H1 (cell line): ENCODE measurements at regions not wholly inside any gene's neighbourhood (a gene's known extent, or its start where the extent isn't known, plus 50 kb on each side); places are given as distances from the start of the nearest gene placed in this dataset.

ENCODE experiments used
- CTCF ChIA-PET: fragments of 300-600 bp; sonication (Branson Sonifier 250); formaldehyde crosslinking; loops from one replicate; lab custom pipeline; 2021; ENCODE audit not compliant: partially characterized antibody; lab: Charles Lee
- POLR2A ChIA-PET: fragments of 300-600 bp; sonication (Branson Sonifier 250); formaldehyde crosslinking; loops from one replicate; lab custom pipeline; 2021; ENCODE audit warnings: inconsistent platforms; ENCODE audit not compliant: partially characterized antibody; lab: Charles Lee
- DNase-seq, 2 experiments: peaks; one replicate each; pipeline versions ENCODE4 v3.0.0 to v3.0.0-alpha.2; 2010 to 2022; ENCODE audit warnings: low spot score in 2 of 2, low read depth in 1 of 2, mixed read lengths in 1 of 2
- FAIRE-seq: peaks from 2 replicates; lab custom pipeline; 2011; peaks lifted over from hg19 to GRCh38; lab: Jason Lieb, UNC
- H2AFZ ChIP-seq: 2 replicates; pipeline ENCODE4 v1.8.1; 2012; ENCODE audit warnings: low read length, inconsistent platforms
- H2AK5ac ChIP-seq: 2 replicates; pipeline ENCODE4 v1.6.1; 2013; ENCODE audit warnings: low read depth, low read length
- H2BK120ac ChIP-seq: replicated peaks from 2 replicates; pipeline ENCODE3; 2013; ENCODE audit warnings: low read depth, low read length, inconsistent platforms
- H2BK12ac ChIP-seq: 2 replicates; pipeline ENCODE4 v1.6.1; 2013; ENCODE audit warnings: low read depth, low read length
- H2BK15ac ChIP-seq: 2 replicates; pipeline ENCODE4 v1.6.1; 2013; ENCODE audit warnings: low read length
- H2BK20ac ChIP-seq: 2 replicates; pipeline ENCODE4 v1.6.1; 2013; ENCODE audit warnings: low read length
- H2BK5ac ChIP-seq: 2 replicates; pipeline ENCODE4 v1.6.1; 2013; ENCODE audit warnings: low read depth, low read length
- H3K14ac ChIP-seq: 2 replicates; pipeline ENCODE4 v1.6.1; 2013; ENCODE audit warnings: inconsistent platforms; ENCODE audit not compliant: insufficient read length
- H3K18ac ChIP-seq: 2 replicates; pipeline ENCODE4 v1.6.1; 2013; ENCODE audit warnings: low read length; ENCODE audit errors: extremely low read depth
- H3K23ac ChIP-seq: 2 replicates; pipeline ENCODE4 v1.6.1; 2013; ENCODE audit warnings: inconsistent platforms; ENCODE audit not compliant: insufficient read length
- H3K23me2 ChIP-seq: 2 replicates; pipeline ENCODE4 v1.6.1; 2013; ENCODE audit warnings: low read depth, low read length
- H3K27ac ChIP-seq: 2 replicates; pipeline ENCODE4 v1.6.1; 2011; ENCODE audit warnings: low read depth, low read length, inconsistent platforms
- H3K27me3 ChIP-seq, 4 experiments: replicated peaks in 1 of 4; 1 replicate in 1 of 4; 2 replicates in 3 of 4; pipeline versions ENCODE4 v1.6.1 to v1.8.1; 2011 to 2013; ENCODE audit warnings: low read length in 3 of 4, mild to moderate bottlenecking in 3 of 4, inconsistent platforms in 2 of 4, mixed read lengths in 2 of 4, moderate library complexity in 1 of 4; ENCODE audit not compliant: control insufficient read depth in 3 of 4, insufficient read depth in 3 of 4; ENCODE audit errors: extremely low read depth in 1 of 4
- H3K36me3 ChIP-seq, 4 experiments: 2 replicates each; pipeline versions ENCODE4 v1.6.1 to v1.8.1; 2011 to 2013; ENCODE audit warnings: mild to moderate bottlenecking in 4 of 4, low read length in 3 of 4, moderate library complexity in 2 of 4, control low read depth in 1 of 4, inconsistent platforms in 1 of 4; ENCODE audit not compliant: insufficient read depth in 4 of 4, control insufficient read depth in 2 of 4
- H3K4ac ChIP-seq: replicated peaks from 2 replicates; pipeline ENCODE3; 2013; ENCODE audit warnings: low read length, low read depth, mixed read lengths, inconsistent platforms; ENCODE audit not compliant: insufficient read length
- H3K4me1 ChIP-seq, 4 experiments: replicated peaks in 1 of 4; 1 replicate in 1 of 4; 2 replicates in 3 of 4; pipeline versions ENCODE4 v1.6.1 to v1.8.1; 2011 to 2013; ENCODE audit warnings: low read length in 3 of 4, inconsistent platforms in 2 of 4, mixed read lengths in 1 of 4; ENCODE audit not compliant: insufficient read depth in 4 of 4, control insufficient read depth in 3 of 4
- H3K4me2 ChIP-seq, 2 experiments: 2 replicates each; pipeline versions ENCODE4 v1.6.1 to v1.8.1; 2011 to 2013; ENCODE audit warnings: low read depth in 2 of 2, low read length in 2 of 2, control low read depth in 1 of 2, inconsistent platforms in 1 of 2, mild to moderate bottlenecking in 1 of 2; ENCODE audit not compliant: insufficient read depth in 1 of 2
- H3K4me3 ChIP-seq, 4 experiments: fragments of 200-600, 300-600 bp in 1 of 4; sonication (generic), shearing (Covaris generic), sonication (Bioruptor Twin) in 1 of 4; 2 replicates each; pipeline versions ENCODE4 v1.5.1 to v1.8.1; 2011 to 2016; ENCODE audit warnings: low read length in 4 of 4, low read depth in 3 of 4, control low read depth in 2 of 4, inconsistent platforms in 2 of 4, mild to moderate bottlenecking in 2 of 4, mixed read lengths in 1 of 4, moderate library complexity in 1 of 4; ENCODE audit not compliant: insufficient read depth in 2 of 4; ENCODE audit errors: extremely low read depth in 1 of 4
- H3K56ac ChIP-seq: replicated peaks from 2 replicates; pipeline ENCODE3; 2013; ENCODE audit warnings: low read depth, mild to moderate bottlenecking, mixed read lengths, low read length, inconsistent platforms; ENCODE audit not compliant: insufficient read length
- H3K79me1 ChIP-seq: 2 replicates; pipeline ENCODE4 v1.6.1; 2013; ENCODE audit warnings: low read depth, low read length, control low read depth
- H3K79me2 ChIP-seq, 2 experiments: 2 replicates each; pipeline versions ENCODE4 v1.6.1 to v1.8.1; 2012 to 2013; ENCODE audit warnings: low read length in 2 of 2, mild to moderate bottlenecking in 2 of 2, inconsistent platforms in 1 of 2; ENCODE audit not compliant: insufficient read depth in 2 of 2, control insufficient read depth in 1 of 2
- H3K9ac ChIP-seq, 4 experiments: replicated peaks in 1 of 4; 1 replicate in 1 of 4; 2 replicates in 3 of 4; pipeline versions ENCODE4 v1.6.1 to v1.8.1; 2011 to 2013; ENCODE audit warnings: low read depth in 3 of 4, low read length in 3 of 4, control low read depth in 2 of 4, mild to moderate bottlenecking in 2 of 4, moderate library complexity in 2 of 4, inconsistent platforms in 1 of 4; ENCODE audit errors: extremely low read depth in 1 of 4
- H3K9me3 ChIP-seq, 2 experiments: 2 replicates each; pipeline versions ENCODE4 v1.6.1 to v1.8.1; 2012 to 2013; ENCODE audit warnings: mild to moderate bottlenecking in 2 of 2, moderate library complexity in 2 of 2, control low read depth in 1 of 2, inconsistent platforms in 1 of 2, low read depth in 1 of 2, low read length in 1 of 2, mixed read lengths in 1 of 2; ENCODE audit not compliant: insufficient read depth in 2 of 2
- H4K20me1 ChIP-seq, 2 experiments: replicated peaks in 1 of 2; 2 replicates each; pipeline versions ENCODE3 to v1.8.1; 2011 to 2013; ENCODE audit warnings: inconsistent platforms in 2 of 2, low read length in 2 of 2, mild to moderate bottlenecking in 1 of 2; ENCODE audit not compliant: insufficient read depth in 2 of 2, control insufficient read depth in 1 of 2
- H4K5ac ChIP-seq: 2 replicates; pipeline ENCODE4 v1.6.1; 2013; ENCODE audit warnings: low read length, low read depth, mixed read lengths, inconsistent platforms; ENCODE audit not compliant: insufficient read length
- H4K8ac ChIP-seq: 2 replicates; pipeline ENCODE4 v1.8.0; 2013; ENCODE audit warnings: mild to moderate bottlenecking, moderate library complexity, low read length, inconsistent platforms; ENCODE audit not compliant: insufficient read depth; ENCODE audit errors: extremely low read depth
- H4K91ac ChIP-seq: replicated peaks from 2 replicates; pipeline ENCODE3; 2013; ENCODE audit warnings: low read length, mixed read lengths, inconsistent platforms; ENCODE audit not compliant: insufficient read length
- BCL11A ChIP-seq, 2 experiments: IDR thresholded peaks; one replicate each; pipeline ENCODE4 v1.6.1; 2011; ENCODE audit warnings: low read depth in 2 of 2, low read length in 2 of 2, mild to moderate bottlenecking in 2 of 2
- JUND ChIP-seq: IDR thresholded peaks from 2 replicates; pipeline ENCODE4 v1.6.1; 2011; ENCODE audit warnings: mild to moderate bottlenecking, improper control_type of control experiment, low read length
- RAD21 ChIP-seq, 2 experiments: IDR thresholded peaks in 1 of 2; conservative IDR thresholded peaks in 1 of 2; 2 replicates each; pipeline ENCODE4 v1.6.1; 2011; ENCODE audit warnings: low read depth in 2 of 2, low read length in 2 of 2, improper control_type of control experiment in 1 of 2, inconsistent platforms in 1 of 2, mild to moderate bottlenecking in 1 of 2, moderate library complexity in 1 of 2
- RBBP5 ChIP-seq: IDR thresholded peaks from 2 replicates; pipeline ENCODE4 v1.7.1; 2012; ENCODE audit warnings: low read depth, mild to moderate bottlenecking, inconsistent platforms, low read length, moderate library complexity, borderline replicate concordance
- WGBS, 2 experiments: shearing (Covaris generic) in 1 of 2; methylation state at CpG; one replicate each; pipeline versions ENCODE4 v1.1.6 to v1.1.7; 2013 to 2015; ENCODE audit warnings: low lambda C conversion rate in 2 of 2, mixed read lengths in 2 of 2, inconsistent platforms in 1 of 2, low coverage in 1 of 2, missing lambda C conversion rate in 1 of 2; ENCODE audit not compliant: insufficient replicate concordance in 2 of 2, insufficient coverage in 1 of 2, insufficient read length in 1 of 2; ENCODE audit errors: extremely low coverage in 1 of 2, missing lambda C conversion rate in 1 of 2; 5-methylcytosine and 5-hydroxymethylcytosine counted together
- TF ChIP-seq, protein P1 (sequence below): IDR thresholded peaks from 2 replicates; pipeline ENCODE4 v1.6.1; 2012; ENCODE audit warnings: low read length, inconsistent platforms

DNA sequence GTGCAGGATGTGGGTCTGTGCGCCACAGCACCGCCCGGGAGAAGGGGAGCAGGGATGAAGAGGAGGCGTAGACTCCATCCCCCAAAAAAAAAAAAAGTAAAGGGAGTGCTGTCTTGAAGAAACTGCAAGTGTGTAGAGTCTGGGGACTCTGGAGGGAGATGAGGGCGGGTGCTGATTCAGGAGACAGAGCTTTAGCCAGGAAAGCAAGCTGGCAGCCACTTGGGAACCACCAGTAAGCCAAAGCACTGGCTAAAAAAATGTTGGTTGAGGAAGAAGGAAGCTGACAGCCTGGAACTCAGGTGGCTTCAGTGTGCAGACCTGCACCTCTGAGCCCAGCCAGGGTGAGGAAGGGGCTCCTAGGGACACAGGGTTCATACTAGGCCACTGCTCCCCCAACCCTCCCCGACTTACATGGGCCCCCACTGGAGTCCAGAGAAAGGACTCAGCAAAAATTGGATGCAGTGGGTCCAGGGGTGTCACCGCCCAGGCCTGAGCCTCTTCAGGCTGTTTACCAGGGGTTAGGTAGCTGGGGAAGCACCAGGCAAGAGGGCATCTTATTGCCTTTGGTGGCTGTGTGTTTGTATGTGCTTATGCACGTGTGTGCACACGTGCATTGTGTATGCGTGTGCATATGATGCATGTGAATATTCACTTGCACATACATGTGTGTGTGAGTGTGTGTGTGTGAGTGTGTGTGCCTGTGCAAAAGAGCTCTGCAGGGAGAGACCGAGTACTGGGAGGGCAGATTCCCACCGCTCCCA, 153.5 kb upstream of the MLN start:
- WGBS, 2 experiments, result 93% methylated on average over 8 of the region's 12 CpGs; no CpG with 5 or more reads in 1 of the 2 experiments
- H2AFZ ChIP-seq, result no peak overlapping the region
- FAIRE-seq, result no peak

More for the DNA sequence above, 153.5 kb upstream of the MLN start:
- Histone ChIP-seq H3K4me1 (peaks cover 8 to 12% (median 10%) of the 10 kb centered on the region in 4 experiments), H3K79me2 (no peaks in the 10 kb centered on the region), H2BK12ac (peak overlapping the region; percentile 81; the same call in 1 of the 2 replicates), H3K14ac (no peak overlapping the region), H2BK20ac (no peak overlapping the region; the same call in 1 of the 2 replicates), H4K91ac (no peak overlapping the region), H3K23ac (no peak overlapping the region), H2BK5ac (peak overlapping the region; percentile 71; the same call in 1 of the 2 replicates), H4K20me1 (no peaks in the 10 kb centered on the region), H3K4ac (no peak overlapping the region), H4K5ac (no peak overlapping the region), H3K4me2 (no peak overlapping the region), H3K27ac (no peak overlapping the region), H2BK15ac (0 out of 2 replicates have a peak overlapping the region, but pooled peaks have one; percentile 92), H3K23me2 (peaks cover 3% of the 10 kb centered on the region; the same call in 1 of the 2 replicates), H2BK120ac (no peak overlapping the region), H3K56ac (no peak overlapping the region), H3K18ac (no peak overlapping the region; the same call in none of the 2 replicates), H3K36me3 (no peaks in the 10 kb centered on the region), H2AK5ac (peak overlapping the region; percentile 85; the same call in 1 of the 2 replicates), H3K79me1 (no peaks in the 10 kb centered on the region), H4K8ac (no peak overlapping the region), H3K4me3 (no peak overlapping the region), H3K9me3 (no peaks in the 10 kb centered on the region), H3K9ac (no peak overlapping the region; a peak in 1 of 7 replicates), H3K27me3 (no peaks in the 10 kb centered on the region; a peak in 1 of 7 replicates)
- POLR2A ChIA-PET, result no interaction called here
- CTCF ChIA-PET, result interaction anchor here (0.6 to 15.0 kb wide), 30 partner anchors 9 to 272 kb away, joined by 3 to 234 read pairs (median 6); no protein-coding TSS in a partner anchor
- TF ChIP-seq, protein P1, sequence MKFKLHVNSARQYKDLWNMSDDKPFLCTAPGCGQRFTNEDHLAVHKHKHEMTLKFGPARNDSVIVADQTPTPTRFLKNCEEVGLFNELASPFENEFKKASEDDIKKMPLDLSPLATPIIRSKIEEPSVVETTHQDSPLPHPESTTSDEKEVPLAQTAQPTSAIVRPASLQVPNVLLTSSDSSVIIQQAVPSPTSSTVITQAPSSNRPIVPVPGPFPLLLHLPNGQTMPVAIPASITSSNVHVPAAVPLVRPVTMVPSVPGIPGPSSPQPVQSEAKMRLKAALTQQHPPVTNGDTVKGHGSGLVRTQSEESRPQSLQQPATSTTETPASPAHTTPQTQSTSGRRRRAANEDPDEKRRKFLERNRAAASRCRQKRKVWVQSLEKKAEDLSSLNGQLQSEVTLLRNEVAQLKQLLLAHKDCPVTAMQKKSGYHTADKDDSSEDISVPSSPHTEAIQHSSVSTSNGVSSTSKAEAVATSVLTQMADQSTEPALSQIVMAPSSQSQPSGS, result no peak
- TF ChIP-seq BCL11A (IDR thresholded peaks at IDR 0.05; ENCODE audit: low read depth in 2 of 2, low read length in 2 of 2) (no peak), JUND (no peak), RAD21 (IDR thresholded peaks at IDR 0.05 in 1 of 2, conservative IDR thresholded peaks at IDR 0.05 in 1 of 2; ENCODE audit: low read depth in 2 of 2, low read length in 2 of 2) (no peak), RBBP5 (no peak)
- DNase-seq, result no peak
